ENCODE measurements at regions not wholly inside any gene's neighbourhood (a gene's known extent, or its start where the extent isn't known, plus 50 kb on each side); places are given as distances from the start of the nearest gene placed in this dataset.

- TF ChIP-seq CTCF (conservative IDR thresholded peaks at IDR 0.05) (no peak), ZFX (IDR thresholded peaks at IDR 0.05) (no peak)
These were observed 142.7 kb upstream of the DOK6 start for GRCh38 chr18:69257861-69258458.
